ENCODE measurements at regions not wholly inside any gene's neighbourhood (a gene's known extent, or its start where the extent isn't known, plus 50 kb on each side); places are given as distances from the start of the nearest gene placed in this dataset.

DNA sequence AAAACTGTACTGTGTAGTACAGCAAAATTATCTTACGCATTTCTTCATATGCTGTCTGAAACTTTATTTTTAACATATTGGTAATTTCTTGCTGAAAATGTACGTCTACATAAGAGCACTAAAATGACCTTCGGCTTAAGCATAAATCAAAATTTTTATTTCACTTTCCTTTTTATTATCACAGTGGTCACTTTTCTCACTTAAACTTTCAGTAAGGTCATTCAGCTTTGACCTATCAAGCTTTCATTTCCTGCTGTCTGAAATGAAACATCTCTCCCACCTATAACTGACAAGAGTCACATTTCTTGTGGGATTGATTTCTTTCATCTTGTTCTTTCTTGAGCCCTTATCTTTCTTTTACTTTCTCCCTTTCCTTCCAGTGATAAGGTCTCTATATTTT is 2212.7 kb upstream of the PCDH20 start:
- TF ChIP-seq, protein P1, sequence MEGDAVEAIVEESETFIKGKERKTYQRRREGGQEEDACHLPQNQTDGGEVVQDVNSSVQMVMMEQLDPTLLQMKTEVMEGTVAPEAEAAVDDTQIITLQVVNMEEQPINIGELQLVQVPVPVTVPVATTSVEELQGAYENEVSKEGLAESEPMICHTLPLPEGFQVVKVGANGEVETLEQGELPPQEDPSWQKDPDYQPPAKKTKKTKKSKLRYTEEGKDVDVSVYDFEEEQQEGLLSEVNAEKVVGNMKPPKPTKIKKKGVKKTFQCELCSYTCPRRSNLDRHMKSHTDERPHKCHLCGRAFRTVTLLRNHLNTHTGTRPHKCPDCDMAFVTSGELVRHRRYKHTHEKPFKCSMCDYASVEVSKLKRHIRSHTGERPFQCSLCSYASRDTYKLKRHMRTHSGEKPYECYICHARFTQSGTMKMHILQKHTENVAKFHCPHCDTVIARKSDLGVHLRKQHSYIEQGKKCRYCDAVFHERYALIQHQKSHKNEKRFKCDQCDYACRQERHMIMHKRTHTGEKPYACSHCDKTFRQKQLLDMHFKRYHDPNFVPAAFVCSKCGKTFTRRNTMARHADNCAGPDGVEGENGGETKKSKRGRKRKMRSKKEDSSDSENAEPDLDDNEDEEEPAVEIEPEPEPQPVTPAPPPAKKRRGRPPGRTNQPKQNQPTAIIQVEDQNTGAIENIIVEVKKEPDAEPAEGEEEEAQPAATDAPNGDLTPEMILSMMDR (IDR thresholded peaks at IDR 0.05; ENCODE audit: low read depth, low read length) = no peak
- no peak for TF ChIP-seq EZH2phosphoT487 (IDR thresholded peaks at IDR 0.05; ENCODE audit: low read depth)
